ENCODE measurements at regions not wholly inside any gene's neighbourhood (a gene's known extent, or its start where the extent isn't known, plus 50 kb on each side); places are given as distances from the start of the nearest gene placed in this dataset.

DNA sequence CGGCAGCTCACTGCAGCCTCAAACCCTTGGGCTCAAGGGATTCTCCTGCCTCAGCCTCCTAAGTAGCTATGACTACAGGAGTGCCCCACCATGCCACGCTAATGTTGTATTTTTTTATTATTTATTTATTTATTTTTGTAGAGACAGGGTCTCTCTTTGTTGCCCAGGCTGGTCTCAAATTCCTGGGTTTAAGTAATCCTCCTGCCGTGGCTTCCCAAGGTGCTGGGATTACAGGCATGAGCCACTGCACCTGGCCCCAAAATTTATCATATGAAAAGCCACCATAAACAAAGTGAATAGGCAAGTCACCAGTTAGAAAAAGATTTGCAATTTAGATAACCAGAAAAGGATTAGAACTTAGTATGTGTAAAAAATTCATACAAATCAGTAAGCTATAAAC, 138.6 kb upstream of the NCK2 start:
- TF ChIP-seq, protein P1, sequence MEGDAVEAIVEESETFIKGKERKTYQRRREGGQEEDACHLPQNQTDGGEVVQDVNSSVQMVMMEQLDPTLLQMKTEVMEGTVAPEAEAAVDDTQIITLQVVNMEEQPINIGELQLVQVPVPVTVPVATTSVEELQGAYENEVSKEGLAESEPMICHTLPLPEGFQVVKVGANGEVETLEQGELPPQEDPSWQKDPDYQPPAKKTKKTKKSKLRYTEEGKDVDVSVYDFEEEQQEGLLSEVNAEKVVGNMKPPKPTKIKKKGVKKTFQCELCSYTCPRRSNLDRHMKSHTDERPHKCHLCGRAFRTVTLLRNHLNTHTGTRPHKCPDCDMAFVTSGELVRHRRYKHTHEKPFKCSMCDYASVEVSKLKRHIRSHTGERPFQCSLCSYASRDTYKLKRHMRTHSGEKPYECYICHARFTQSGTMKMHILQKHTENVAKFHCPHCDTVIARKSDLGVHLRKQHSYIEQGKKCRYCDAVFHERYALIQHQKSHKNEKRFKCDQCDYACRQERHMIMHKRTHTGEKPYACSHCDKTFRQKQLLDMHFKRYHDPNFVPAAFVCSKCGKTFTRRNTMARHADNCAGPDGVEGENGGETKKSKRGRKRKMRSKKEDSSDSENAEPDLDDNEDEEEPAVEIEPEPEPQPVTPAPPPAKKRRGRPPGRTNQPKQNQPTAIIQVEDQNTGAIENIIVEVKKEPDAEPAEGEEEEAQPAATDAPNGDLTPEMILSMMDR (optimal IDR thresholded peaks at IDR 0.05 in 1 of 3, IDR thresholded peaks at IDR 0.05 in 1 of 3, conservative IDR thresholded peaks at IDR 0.05 in 1 of 3; ENCODE audit: extremely low read depth in 1 of 3, insufficient read depth in 2 of 3, low read length in 3 of 3), result no peak
- TF ChIP-seq EZH2 (IDR thresholded peaks at IDR 0.05; ENCODE audit: low read length), result no peak

Data from keratinocyte (primary cell).